GM12878 (cell line): ENCODE measurements at regions not wholly inside any gene's neighbourhood (a gene's known extent, or its start where the extent isn't known, plus 50 kb on each side); places are given as distances from the start of the nearest gene placed in this dataset.

Experiments
- EP300 ChIP-seq, 2 experiments: fragments of 150-350 bp in 1 of 2; IDR thresholded peaks; 2 replicates each; pipeline ENCODE4 v1.6.1; 2011 to 2012; ENCODE audit warnings: low read depth in 2 of 2, low read length in 2 of 2, borderline replicate concordance in 1 of 2, improper control_type of control experiment in 1 of 2, inconsistent platforms in 1 of 2; ENCODE audit not compliant: control insufficient read depth in 1 of 2
- HDAC6 ChIP-seq: fragments of 200-600 bp; sonication (generic); IDR thresholded peaks from one replicate; pipeline ENCODE4 v1.8.0; 2017; ENCODE audit warnings: antibody characterized with exemption; ENCODE audit not compliant: unreplicated experiment
- IKZF2 ChIP-seq, 2 experiments: fragments of 450-650 bp; IDR thresholded peaks; 2 replicates each; pipeline ENCODE4 v1.6.1; 2017; ENCODE audit warnings: mild to moderate bottlenecking in 2 of 2, moderate library complexity in 2 of 2
- LARP7 ChIP-seq: fragments of 450-650 bp; IDR thresholded peaks from 2 replicates; pipeline ENCODE4 v1.6.1; 2017; ENCODE audit warnings: mild to moderate bottlenecking
- POLR2AphosphoS5 ChIP-seq: IDR thresholded peaks from 2 replicates; pipeline ENCODE4 v1.6.1; 2011; ENCODE audit warnings: mild to moderate bottlenecking, low read length, inconsistent platforms
- RELA ChIP-seq: fragments of 450-650 bp; IDR thresholded peaks from 2 replicates; pipeline ENCODE4 v1.8.0; 2014; ENCODE audit warnings: borderline replicate concordance; ENCODE audit not compliant: partially characterized antibody
- TF ChIP-seq, protein P1 (sequence below), 3 experiments: IDR thresholded peaks in 2 of 3; conservative IDR thresholded peaks in 1 of 3; 2 replicates each; pipeline ENCODE4 v1.5.1; 2011; ENCODE audit warnings: low read depth in 3 of 3, low read length in 3 of 3, mild to moderate bottlenecking in 3 of 3, control low read depth in 2 of 3, moderate library complexity in 2 of 3, inconsistent platforms in 1 of 3, mixed read lengths in 1 of 3; ENCODE audit not compliant: control insufficient read depth in 2 of 3, insufficient read depth in 1 of 3; ENCODE audit errors: extremely low read depth in 1 of 3

GRCh38 chr9:79049371-79049770, 522.4 kb upstream of the TLE4 start:
- TF ChIP-seq, protein P1, sequence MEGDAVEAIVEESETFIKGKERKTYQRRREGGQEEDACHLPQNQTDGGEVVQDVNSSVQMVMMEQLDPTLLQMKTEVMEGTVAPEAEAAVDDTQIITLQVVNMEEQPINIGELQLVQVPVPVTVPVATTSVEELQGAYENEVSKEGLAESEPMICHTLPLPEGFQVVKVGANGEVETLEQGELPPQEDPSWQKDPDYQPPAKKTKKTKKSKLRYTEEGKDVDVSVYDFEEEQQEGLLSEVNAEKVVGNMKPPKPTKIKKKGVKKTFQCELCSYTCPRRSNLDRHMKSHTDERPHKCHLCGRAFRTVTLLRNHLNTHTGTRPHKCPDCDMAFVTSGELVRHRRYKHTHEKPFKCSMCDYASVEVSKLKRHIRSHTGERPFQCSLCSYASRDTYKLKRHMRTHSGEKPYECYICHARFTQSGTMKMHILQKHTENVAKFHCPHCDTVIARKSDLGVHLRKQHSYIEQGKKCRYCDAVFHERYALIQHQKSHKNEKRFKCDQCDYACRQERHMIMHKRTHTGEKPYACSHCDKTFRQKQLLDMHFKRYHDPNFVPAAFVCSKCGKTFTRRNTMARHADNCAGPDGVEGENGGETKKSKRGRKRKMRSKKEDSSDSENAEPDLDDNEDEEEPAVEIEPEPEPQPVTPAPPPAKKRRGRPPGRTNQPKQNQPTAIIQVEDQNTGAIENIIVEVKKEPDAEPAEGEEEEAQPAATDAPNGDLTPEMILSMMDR (IDR thresholded peaks at IDR 0.05 in 2 of 3, conservative IDR thresholded peaks at IDR 0.05 in 1 of 3; ENCODE audit: control insufficient read depth in 2 of 3, extremely low read depth in 1 of 3, insufficient read depth in 1 of 3, low read depth in 3 of 3, low read length in 3 of 3) = no peak
- TF ChIP-seq HDAC6 (no peak), POLR2AphosphoS5 (no peak), RELA (no peak), IKZF2 (IDR thresholded peaks at IDR 0.05) (no peak), EP300 (IDR thresholded peaks at IDR 0.05; ENCODE audit: borderline replicate concordance in 1 of 2, control insufficient read depth in 1 of 2, low read depth in 2 of 2, low read length in 2 of 2) (no peak), LARP7 (no peak)
